ENCODE measurements at regions not wholly inside any gene's neighbourhood (a gene's known extent, or its start where the extent isn't known, plus 50 kb on each side); places are given as distances from the start of the nearest gene placed in this dataset.

DNA sequence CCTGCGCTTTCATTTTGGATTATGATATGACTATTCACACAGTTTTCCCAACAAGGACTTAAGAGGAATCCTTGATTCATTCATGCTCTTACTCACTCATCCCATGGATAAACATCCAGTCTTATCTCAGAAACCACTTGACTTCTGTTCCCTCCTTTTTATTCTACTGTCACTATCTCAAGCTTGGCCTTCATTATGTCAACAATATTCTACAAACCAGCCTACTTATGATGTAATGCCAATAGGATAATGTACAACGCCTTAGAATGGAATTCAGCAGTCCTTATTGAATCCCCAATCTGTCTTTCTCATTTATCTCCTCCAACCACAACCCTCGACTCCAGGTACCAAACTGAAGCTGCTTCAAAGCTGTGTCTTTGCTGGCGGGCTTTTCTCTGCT is 448.5 kb downstream of the PDZRN4 start:
- DNase-seq: no peak
- H3K27me3 ChIP-seq: no peaks in the 10 kb centered on the region
- no peaks in the 10 kb centered on the region for H3K36me3 ChIP-seq
- H3K9me3 ChIP-seq: no peaks in the 10 kb centered on the region
- H3K4me3 ChIP-seq: no peak overlapping the region

DNA sequence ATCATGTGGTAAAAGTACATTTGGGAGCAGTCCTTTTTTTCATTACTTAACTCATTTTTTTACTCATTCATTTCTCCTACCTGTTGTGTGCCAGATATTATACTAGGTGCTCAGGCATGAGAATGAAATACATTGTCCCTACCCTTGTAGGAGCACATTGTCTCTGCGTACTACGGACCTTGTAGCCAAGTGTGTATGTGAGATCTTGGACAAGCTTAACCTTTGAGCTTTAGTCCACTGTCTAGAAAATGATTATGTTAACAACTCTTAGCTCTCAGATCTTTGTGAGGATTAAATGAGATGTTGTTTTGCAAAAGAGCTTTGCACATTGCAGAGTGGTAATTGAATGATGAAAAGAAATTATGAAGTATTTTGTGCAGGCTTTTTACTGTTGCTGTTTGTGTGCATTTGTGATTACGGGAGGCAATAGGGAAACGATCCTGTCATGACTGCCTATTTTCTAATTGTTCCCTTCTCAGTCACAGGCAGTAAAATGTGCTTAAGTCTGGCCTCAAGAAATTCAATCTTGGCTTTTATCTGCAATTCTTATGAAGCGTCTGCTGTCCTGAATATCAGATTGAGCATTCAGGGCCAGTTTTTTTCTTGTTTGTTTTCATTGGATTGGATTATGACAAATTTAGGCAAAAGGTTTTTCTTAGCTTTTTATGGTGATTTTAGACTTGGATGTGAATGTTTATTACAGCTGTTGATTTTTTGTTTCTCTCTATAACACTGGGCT is 447.7 kb downstream of the PDZRN4 start:
- no peak overlapping the region for H3K4me3 ChIP-seq
- no peak for DNase-seq
- H3K27me3 ChIP-seq: no peaks in the 10 kb centered on the region
- H3K9me3 ChIP-seq: no peaks in the 10 kb centered on the region
- H3K36me3 ChIP-seq: no peaks in the 10 kb centered on the region

DNA sequence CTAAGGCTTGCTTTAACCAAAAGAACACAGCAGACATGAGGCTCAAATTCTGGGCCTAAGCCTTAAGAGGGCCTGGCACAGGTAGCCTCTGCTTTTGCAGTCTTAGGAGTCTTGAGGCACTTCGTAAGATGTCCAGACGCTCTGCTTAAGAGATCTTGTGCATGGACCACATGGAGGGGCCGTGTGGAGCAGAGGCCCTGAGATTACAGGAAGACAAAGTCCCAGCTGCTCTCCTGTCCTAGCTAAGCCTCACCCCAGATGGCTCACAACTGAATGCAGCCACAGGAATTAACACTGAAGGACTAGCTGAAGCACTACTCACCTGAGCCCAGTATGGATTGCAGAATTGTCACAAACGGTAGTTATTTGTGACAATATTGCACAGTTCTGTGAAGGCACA is 446.0 kb downstream of the PDZRN4 start:
- Histone ChIP-seq H3K36me3 (no peaks in the 10 kb centered on the region), H3K4me3 (no peak overlapping the region), H3K9me3 (no peaks in the 10 kb centered on the region), H3K27me3 (no peaks in the 10 kb centered on the region)
- DNase-seq: no peak

DNA sequence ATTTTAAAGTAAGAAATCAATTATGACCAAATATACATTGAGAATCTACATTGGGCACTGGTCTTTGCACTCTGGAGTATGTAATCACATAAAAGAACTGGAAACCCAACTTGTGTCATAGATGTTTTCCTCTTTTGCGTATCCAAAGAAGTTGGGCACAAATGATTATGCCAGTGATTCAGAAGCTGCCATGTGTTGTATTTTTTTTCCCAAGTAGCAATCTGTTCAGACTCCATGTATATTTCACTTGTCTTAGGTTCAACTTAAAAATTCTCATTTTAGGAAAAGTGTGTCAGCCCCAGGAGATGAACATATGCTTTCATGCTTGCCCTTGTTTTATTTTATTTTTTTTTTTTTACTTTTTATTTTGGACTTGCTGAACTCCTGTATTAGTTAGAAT is 441.5 kb downstream of the PDZRN4 start:
- H3K9me3 ChIP-seq: no peaks in the 10 kb centered on the region
- no peak overlapping the region for H3K4me3 ChIP-seq
- no peaks in the 10 kb centered on the region for H3K36me3 ChIP-seq
- H3K27me3 ChIP-seq: no peaks in the 10 kb centered on the region
- DNase-seq: no peak

DNA sequence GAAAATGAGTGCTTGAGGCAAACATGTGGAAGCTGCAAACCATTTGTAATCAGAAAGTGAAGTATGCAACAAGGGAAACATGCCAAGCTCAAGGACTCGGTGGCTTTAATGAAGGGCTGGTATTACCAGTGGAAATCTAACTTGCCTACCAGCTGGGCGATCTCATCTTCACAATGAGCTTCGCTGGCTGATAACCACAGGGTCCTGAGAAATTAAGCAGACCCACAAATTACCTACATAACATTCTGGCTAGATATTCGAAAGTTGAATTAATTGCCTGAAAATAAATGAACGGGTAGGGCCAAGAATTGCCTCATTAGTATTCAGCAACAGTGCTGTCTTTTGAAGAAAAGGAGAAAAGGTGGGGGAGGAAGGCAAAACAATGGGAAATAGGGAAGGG is 439.4 kb downstream of the PDZRN4 start:
- DNase-seq: no peak
- Histone ChIP-seq H3K9me3 (no peaks in the 10 kb centered on the region), H3K4me3 (no peak overlapping the region), H3K36me3 (no peaks in the 10 kb centered on the region), H3K27me3 (no peaks in the 10 kb centered on the region)

DNA sequence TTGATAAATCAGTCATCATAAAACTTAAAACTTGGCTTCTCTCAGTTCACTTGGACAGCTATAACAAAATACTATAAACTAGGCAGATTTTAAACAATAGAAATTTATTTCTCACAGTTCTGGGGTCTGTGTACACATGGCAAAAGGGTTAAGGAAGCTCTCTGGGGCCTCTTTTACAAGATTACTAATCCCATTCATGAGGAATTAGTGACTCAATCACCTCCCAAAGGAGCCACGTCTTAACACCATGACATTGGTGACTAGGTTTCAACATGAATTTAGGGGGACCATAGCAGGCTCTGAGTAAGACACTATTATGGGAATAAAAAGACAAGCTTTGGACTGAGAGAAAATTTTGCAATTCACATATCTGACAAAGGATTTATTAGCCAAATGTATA is 436.5 kb downstream of the PDZRN4 start:
- H3K4me3 ChIP-seq: no peak overlapping the region
- DNase-seq: no peak
- H3K9me3 ChIP-seq: no peaks in the 10 kb centered on the region
- no peaks in the 10 kb centered on the region for H3K27me3 ChIP-seq
- no peaks in the 10 kb centered on the region for H3K36me3 ChIP-seq

Data from MG63 (cell line).